HG03460 (cell line): ENCODE measurements at regions not wholly inside any gene's neighbourhood (a gene's known extent, or its start where the extent isn't known, plus 50 kb on each side); places are given as distances from the start of the nearest gene placed in this dataset.
A peak's percentile ranks its signal among the peaks of the same experiment; 100 is the strongest.

Source experiments
- ATAC-seq: cut with Tn5 transposase; IDR thresholded peaks from one replicate; pipeline ENCODE4 v1.9.1; 2021; ENCODE audit not compliant: unreplicated experiment

GRCh38 chr12:85352016-85352415 is 72.0 kb downstream of the ALX1 start:
- no peak for ATAC-seq

DNA sequence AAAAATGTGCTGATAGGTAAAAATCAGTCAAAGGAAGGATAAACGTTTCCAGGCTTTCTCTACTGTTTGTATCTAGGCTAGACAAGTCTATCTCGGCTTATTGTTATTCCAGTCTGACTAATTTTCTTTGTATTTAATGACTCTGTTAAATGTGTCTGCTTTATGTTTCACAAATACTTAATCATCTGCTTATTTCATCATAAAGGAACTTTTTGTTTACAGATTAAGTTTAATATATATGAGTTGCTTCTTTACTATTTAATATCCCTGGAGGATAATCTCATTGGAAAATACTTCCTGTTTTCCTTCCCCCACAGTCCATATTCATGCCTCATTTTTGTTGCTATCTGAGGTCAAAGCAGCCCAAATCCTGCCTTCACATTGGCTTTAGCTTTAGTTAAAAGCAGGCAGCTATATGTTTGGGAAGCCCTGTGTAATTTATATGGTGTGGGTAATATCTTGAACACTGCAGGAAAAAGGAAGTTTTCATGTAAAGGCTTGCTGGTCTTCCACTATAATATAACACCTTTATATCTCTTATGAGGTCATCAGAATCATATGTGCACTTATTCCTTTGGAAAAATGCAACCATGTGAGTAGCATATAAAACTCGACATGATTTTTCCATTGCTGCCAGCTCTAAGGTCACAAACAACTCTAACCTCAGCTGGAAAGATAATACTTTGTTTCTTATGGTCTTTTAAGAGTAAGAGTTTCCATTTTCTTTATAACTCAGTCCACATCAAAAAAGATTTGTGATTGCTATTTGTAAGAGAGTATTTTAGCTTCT is 76.8 kb downstream of the ALX1 start:
- no peak for ATAC-seq

DNA sequence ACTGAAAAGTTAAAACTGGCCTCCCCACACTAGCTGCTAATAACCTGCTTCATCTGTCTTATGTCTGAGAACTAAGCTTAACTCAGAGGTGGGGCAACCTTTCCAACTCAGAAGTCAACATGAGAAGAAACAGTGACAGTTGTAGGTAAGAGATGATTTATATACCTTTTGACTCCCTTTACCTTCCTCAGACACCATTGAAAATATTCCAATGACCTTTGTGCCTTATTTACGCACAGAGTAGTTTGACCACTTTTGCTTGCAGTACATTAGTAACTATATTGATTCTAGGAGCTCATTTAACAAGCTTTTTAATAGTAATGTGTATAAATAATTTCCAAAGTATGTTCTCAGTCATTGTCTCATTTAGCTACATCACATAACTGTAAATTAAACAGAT is 77.6 kb downstream of the ALX1 start:
- ATAC-seq, result no peak

DNA sequence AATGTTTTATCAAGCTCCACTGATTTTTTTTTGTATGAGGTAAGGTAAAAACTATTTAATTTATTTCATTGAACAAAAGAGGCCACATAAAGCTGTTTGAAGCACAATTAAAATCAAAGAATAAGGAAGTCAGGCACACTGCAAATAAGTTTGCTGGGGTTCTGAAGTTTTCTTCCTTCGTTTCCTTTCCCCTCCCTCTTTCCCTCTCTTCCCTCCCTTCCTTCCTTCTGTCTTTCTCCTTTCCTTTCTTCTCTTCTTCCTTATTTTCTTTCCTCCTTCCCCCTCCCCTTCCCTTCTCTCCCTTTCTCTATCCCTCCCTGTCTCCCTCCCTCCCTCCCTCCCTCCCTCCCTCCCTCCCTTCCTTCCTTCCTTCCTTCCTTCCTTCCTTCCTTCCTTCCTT is 78.7 kb downstream of the ALX1 start:
- ATAC-seq, result no peak

- no peak for ATAC-seq
Measured at GRCh38 chr12:85363382-85364190, 83.6 kb downstream of the ALX1 start.

- no peak for ATAC-seq
Measured at GRCh38 chr12:85367936-85368335, 87.9 kb downstream of the ALX1 start.

GRCh38 chr12:85369365-85370154 is 89.5 kb downstream of the ALX1 start:
- ATAC-seq, result no peak

DNA sequence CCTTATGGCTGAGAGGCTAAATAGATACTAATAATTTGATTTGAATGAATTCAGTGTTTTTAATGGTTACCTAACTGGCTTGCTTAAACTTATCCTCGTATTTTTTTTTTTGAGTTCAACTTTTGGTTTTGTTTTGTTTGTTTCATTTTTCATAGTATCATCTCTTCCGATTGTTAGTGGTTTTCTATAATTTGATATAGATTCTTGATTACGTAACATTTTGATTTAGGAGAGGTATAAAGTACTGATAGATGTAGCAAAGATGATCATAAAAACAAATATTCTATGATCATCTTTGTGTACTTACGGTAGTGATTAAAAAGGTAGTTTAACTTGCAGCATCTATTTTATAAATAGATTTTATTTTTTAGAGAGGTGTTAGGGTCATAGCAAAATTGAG is 93.0 kb downstream of the ALX1 start:
- no peak for ATAC-seq

DNA sequence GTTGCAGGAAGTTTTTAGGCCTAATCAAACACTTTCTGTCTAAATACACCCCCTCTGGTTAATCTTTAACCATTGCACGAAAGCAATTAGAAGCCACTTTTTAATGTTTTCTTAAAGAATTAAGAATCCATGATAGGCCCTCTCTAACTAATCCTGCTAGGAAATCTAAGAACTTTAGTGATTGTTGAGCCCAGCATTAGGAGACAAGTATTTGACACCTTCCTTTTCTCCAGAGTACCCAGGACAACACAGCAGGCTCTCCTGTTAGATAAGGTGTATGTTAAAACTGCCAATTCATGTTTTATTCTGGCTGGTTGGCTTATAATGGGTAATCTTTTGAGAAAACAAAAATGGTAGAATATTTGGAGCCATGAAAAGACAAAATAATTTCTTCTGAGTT is 95.0 kb downstream of the ALX1 start:
- no peak for ATAC-seq

- no peak for ATAC-seq
Measured at GRCh38 chr12:85385406-85385805, 105.4 kb downstream of the ALX1 start.

DNA sequence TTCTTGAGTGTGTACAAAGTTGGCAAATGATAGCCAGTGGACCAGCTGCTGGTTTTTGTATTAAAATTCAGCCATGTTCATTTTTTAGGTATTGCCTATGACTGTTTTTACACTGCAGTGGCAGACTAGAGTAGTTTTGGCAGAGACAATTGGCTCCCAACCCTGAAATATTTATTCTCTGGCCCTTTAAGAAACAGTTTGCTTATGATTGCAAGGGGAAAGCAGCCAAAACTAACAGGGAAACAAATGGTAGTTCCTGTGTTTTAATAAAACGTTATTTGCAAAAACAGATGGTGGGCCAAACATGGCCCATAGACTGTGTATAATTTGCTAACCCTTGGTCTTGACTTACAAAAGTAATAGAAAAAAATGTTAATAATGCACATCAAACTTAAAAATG is 110.2 kb downstream of the ALX1 start:
- ATAC-seq, result no peak

DNA sequence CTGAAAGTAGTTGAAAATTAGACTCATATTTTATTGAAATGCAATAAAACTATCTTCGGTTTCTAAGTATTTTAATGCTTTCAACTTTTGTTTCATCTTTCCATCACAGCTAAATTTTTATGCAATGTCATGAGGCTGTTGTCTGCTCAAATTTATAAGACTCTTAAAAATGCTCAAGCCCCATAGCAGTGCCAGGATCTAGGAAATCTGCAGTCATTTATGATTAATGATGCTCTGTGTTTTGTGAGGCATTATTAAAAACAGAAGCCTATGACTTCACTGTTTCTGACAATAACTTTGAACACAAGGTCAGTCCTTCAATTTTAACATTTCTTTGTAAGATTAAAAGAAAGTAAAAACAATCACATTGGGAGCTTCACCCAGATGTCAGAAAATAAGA is 112.5 kb downstream of the ALX1 start:
- ATAC-seq, result no peak

DNA sequence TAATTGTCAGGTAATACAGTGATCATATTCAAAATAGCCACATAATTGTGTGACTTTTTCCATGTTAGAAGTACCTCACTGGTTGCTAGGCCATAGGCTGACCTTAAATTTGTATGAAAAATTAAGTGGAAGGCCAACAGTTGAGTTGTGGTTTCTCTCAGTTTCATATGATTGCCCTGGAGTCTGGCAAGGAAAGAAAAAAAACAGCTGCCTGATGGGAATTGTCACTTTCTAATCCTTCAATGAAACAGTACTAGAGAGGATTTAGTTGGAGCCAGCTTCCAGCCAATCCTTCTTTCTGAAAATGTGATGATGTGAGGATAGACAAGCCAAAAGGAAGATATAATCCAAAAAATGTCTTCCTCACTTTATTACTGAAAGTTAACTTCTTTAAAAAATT is 113.6 kb downstream of the ALX1 start:
- no peak for ATAC-seq

DNA sequence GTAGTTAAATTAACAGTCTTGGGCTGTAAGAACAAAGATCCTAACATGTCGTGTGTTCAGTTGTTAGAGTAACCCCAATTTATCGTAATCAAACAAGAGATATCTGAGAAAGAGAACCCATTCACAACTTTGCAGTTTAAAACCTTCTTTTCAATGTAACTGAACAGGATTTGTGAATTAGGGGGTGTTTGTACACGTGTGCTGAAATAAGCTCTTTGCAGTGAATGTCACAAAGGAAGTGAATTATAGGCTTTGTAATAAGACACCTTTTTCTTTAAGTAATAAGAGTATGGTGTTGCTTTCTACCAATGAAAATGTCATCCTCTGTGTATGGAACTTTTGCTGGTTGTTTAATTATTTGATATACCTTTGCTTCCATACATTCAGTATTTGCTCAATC is 114.0 kb downstream of the ALX1 start:
- ATAC-seq, result no peak

- no peak for ATAC-seq
Measured at GRCh38 chr12:85394809-85395208, 114.8 kb downstream of the ALX1 start.

- no peak for ATAC-seq
Measured at GRCh38 chr12:85405262-85405661, 125.2 kb downstream of the ALX1 start.

DNA sequence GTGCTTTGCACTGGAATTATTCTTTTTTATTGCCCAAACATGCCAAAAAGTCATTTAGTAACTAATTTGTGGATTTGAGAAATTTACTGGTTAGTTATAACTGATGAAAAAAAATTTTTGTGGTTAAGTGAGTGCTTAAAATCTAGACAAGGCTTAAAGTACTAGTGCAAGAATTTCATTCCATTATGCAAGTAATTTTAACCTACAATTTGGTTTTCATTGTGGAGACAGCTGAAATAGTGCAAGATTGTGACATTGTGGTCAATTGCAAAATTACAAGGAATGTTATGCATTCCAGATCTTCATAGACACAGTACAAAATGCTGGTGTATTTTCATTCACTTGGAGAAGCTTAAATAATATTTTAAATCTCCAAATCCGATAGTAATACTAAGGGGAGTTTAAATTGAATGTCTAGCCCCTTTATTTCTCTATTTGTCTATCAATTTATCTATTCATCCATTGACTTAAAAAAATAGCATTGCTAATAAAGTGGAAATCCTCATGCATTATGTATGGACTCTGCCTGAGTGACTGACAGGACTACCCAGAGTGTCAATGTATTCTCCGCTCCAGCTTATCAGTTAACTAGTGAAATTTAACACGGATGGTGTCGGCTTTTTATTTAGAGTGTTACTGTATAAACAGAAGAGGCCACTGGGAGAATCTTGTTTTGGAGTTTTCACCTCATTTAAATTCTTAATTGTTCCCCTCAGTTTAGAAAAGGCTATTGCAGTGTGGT is 125.9 kb downstream of the ALX1 start:
- ATAC-seq, result no peak

- no peak for ATAC-seq
Measured at GRCh38 chr12:85413266-85413665, 133.2 kb downstream of the ALX1 start.

DNA sequence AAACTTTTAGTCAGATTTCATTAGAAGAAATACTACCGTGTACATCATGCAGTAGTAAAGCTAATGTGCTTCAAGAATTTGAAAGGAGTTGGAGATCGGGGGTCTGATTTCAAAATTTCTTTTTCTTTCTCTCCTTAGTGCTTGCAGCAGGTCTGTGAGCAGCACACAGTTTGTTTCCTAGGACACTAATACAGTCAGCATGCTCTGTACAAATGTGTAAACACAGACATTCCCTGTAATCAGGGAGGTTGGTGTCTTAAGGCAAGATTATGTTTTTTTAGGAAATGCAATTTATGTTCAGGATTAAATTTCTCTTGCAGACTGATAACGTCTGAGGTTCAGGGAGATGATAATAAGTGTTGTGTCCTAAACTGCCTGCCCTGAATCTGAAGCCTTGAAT is 142.7 kb downstream of the ALX1 start:
- ATAC-seq, result no peak

DNA sequence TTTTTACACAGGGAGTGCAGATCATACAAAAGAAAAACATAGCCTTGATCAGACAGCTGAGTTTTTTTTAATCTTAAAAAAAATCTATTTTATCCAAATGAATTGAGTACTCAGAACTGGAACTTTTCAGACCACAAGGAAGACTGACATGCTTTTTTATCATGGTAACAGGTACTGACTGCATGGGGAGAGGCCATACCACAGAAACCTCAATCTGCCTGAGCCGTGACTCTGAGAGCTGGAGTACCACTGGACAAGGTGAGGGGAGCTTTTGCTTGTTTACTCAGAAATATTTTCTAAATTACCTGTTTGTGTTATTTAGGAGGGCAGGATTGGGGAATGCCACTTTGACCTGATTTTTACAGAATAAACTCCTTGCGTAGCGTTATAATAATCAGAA is 143.9 kb downstream of the ALX1 start:
- peak; percentile 57 for ATAC-seq
